Effector CD8-positive, alpha-beta T cell (primary cell): ENCODE measurements at regions not wholly inside any gene's neighbourhood (a gene's known extent, or its start where the extent isn't known, plus 50 kb on each side); places are given as distances from the start of the nearest gene placed in this dataset.
"Not testable (repeated sequence)": the region's sequence is repeated elsewhere in the genome, so short reads cannot be mapped to it uniquely, and the experiment has no call there.

ENCODE experiments used
- DNase-seq: peaks from one replicate; lab custom pipeline; 2025; lab: John Stamatoyannopoulos, UW

DNA sequence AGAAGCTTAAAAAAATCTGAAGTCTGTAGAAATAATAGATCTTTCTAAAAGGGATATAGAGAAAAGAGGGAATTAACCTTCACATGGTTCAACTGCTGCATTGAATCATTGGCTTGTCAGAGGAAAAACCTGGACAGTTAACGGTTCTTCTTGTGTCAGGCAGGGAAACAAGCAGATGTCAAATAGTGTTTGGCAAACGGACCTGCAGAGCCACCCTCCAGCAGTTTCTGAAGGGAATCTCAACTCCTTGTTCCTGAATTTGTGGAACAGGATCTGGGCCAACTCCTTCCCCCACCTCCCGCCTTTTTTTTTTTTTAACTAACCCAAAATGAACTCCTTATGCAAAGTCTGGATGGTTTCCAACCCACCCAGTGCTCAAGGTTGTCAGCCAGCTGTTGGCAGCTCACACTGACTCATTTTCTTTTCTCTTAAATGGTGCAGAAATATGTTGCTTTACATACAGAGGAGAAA, 187.3 kb downstream of the CAND1 start:
- DNase-seq, result no peak

DNA sequence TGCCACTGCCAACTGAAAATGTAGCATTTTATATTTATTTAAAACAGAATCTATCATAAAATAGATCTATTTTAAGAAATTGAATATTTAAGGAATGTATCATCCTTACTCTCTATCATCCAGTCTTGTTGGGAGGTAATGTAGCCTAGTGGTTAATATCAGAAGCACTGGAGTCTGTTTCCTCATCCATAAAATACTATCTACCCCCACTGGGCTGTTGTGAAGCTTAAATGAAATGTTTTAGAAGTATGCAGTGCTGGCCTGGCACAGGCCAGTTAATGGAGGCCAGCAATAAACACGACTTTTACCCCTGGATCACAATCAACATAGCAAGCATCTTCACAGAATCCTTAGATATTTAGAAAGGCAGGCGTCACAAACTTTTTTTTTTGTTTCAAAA, 188.0 kb downstream of the CAND1 start:
- DNase-seq, result no peak

DNA sequence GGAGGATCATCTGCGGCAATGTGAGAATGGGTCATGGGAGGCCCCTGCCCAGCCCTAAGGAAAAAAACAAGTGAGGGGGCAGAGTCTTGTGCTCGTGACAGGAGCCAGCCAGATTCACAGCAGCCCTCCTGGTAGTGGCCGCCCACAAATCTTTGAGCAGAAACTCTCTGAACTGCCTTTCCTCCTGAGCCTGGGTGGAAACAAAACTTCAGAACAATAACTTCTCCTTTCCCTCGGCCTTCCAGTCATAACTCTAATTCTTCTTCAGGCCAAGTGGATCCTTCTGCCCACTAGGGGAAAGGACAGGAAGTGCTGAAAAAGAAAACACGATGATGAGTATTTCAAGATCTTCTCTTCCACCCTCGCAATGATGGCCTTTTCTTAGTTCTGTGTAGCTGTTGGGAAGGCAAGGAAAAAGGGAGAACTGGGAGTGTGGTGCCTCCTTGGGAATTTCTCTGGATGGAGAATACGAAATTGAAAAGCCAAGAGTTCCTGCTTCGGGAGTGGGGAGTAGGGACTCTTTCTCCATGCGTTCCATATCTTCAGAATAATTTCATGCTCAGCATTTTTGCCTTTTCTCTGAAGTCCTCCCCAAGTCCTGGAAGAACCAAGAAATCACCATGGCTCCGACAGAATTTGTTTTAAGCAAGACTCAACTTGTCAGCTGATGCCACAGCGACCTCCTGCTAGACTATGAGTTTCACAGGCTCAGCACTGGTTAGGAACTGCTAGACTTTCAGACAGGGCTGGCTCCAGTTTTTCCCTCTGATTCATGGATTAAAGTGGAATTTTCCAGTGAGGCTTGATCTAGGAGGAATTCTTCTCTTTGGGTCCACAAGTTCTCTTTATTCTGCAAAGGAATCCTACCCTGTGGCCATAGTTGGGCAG, 188.9 kb downstream of the CAND1 start:
- no peak for DNase-seq

DNA sequence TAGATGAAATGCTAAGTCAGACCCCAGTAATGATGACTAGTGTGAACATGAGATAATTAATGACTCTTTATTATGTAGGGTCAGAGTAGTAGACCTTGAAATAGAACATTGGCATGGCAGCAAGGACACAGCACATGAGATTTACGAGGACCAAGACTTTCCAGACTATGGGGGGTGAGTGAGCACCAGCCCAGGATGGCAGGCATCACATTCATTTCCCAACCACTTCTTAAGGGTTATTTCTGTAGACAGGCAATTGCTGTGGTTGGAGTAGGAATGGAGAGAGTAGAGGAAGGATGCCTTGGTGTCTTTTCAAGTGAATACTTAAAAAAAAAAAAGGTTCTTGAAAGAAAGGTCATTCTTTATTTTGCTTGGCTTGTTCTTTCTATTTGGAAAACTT, 189.4 kb upstream of the DYRK2 start:
- no peak for DNase-seq

DNA sequence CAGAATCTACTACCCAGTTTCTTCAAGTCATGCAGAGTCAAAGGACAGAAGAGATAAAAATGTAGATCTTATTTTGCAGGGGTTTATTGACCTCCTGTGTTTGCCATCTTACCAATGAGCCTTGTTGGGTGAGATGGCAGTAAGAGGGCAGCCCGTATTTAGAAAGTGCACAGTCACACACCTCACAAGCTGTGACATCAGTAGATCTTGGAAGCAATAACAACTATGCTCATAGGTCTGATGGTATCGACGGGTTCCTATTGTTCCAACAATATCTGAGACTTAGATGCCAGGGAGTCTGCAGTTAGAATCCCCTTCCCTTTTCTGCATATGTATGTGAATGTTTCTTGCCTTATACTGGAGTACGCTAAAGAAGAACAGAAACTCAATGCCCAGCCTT, 189.0 kb upstream of the DYRK2 start:
- no peak for DNase-seq

DNA sequence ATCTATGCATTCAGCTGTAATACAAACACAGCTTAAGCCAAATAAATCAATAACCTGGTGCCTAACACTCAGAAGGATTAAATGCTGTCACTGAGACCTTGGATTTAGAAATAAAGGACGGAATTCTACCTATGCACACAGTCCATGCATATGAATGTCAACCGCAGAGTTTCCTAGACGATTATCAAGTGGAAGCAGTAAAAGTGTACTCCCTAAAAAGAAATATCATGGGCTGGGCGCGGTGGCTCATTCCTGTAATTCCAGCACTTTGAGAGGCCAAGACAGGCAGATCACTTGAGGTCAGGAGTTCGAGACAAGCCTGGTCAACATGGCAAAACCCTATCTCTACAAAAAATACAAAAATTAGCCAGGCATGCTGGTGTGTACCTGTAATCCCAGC, 188.2 kb upstream of the DYRK2 start:
- no peak for DNase-seq

DNA sequence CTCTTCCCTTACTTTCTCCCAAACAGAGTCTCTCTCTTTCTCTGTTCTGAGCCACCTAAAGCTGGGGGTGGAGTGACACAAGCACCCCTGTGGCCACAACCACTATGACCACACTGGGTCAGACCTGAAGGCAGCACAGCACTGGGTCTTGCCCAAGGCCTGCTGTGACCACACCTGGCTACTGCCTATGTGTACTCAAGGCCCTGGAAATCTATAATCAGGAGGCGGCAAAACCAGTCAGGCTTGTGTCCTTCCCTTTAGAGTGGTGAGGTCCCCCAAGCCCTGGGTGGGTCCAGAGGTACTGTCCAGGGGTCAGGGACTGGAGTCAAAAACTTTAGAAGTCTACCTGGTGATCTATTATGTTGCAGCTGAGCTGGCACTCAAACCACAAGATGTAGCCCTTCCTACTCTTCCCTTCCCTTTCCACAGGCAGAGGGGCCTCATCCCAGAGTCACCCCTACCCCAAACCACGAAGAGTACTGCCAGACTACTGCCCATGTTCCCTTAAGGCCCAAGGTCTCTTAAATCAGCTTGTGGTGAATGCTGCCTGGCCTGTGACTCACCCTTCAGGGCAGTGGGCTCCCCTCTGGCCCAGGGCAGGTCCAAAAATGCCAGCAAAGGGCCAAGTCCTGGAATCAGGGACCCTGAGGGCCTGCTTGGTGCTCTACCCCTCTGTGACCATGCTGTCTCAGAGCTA, 179.8 kb upstream of the DYRK2 start:
- no peak for DNase-seq

DNA sequence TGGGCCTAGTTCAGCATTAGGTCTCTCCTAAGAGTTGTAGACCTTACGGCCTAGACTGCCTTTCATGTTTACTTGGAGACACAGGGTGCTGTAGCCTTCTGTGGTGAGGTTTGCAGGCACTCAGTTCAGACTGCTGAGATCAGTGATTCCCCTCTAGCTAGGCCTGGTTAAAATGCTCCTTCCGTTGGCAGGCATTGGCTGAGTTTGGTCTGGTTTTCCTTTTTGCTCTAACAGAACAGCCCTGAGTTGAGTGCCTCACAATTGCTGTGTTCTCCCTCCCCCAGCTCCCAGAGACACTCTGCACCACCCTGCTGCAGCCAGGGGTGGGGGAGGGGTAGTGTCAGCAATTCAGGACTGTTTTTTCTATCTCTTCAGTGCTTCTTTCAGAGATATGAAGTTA, 178.9 kb upstream of the DYRK2 start:
- no peak for DNase-seq

DNA sequence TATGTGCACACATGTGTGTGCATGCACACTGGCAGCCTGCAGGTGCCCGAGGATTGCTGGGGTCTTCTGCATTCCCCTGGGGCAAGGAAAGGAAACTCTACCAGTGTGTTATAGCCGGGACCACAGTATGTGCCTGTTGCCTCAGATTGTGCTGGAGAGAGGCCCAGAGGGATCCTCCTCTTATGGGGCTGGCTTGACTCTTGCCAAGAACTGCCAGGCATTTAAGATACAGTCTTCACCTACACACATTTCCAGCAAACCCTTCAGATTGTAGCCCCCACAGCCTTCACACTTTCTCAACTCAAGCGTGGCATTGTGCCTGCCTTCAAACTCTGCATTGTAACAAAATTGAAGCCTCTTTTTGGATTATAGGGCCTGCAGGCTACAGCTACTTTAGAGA, 176.7 kb upstream of the DYRK2 start:
- DNase-seq, result no peak

DNA sequence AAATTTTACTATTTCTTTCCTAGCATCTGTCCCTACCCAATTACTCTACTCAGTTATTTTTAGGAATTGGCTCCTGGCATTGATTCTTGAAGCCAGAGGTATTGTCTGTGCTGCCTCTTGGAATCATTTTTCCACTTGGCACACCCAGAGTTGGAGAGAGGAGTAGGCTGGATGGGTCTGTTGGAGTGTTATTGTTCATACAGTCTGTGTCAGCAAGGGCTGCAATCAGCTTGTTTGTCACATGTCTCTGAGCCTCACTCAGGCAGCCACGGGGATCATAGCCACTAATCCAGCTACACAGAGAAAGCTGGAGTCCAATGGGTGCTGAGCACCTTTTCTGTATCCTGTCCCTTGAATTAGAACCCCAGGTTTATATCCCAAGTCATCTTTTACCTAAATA, 176.0 kb upstream of the DYRK2 start:
- no peak for DNase-seq

DNA sequence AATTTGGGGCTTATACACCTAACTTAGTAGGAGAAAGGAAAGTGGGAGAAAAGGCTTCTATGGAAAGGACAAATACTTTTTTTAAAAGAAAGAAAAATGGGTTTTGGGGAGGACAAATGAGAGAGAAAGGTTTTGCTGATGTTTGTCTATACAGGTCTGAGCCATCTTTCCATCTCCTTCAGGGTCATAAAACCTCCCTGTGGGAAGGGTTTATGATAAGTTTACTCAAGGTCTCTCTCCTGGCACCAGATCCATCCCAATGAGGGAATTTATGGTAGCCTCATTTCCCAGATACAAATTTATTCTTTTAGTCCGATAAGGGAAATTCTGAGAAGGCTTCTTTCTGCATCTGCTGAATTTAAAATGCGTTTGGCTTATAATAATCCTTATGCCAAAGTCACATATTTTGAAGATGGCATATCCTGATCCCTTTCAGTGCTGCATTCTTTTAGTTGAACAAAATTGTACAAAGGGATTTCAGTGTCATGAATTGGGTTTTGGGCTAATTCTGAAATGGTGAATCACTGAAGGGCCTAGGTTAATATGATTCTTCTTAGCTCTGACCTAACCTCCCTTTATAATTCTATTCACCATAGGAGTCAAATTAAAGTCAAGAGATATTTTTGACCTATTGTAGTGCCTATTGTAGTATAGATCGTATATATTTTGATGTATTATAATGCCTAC, 173.5 kb upstream of the DYRK2 start:
- no peak for DNase-seq

DNA sequence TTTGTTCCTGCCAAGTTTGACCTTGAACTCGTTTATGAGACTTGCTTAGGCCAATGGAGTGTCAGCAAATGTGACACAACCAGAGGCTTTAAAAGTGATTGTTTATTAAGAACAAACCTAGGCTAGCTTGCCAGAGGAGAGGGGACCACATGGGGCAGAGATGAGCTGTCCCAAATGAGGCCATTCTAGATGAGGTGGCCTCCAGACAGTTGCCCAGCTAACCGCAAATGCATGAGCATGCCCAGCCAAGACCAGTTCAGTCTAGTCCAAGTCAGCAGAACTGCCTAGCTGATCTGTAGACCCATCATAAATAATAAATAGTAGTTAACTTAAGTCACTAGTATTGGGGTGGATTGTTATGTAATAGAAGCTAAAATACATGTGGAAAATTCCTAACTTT, 172.8 kb upstream of the DYRK2 start:
- DNase-seq, result no peak

DNA sequence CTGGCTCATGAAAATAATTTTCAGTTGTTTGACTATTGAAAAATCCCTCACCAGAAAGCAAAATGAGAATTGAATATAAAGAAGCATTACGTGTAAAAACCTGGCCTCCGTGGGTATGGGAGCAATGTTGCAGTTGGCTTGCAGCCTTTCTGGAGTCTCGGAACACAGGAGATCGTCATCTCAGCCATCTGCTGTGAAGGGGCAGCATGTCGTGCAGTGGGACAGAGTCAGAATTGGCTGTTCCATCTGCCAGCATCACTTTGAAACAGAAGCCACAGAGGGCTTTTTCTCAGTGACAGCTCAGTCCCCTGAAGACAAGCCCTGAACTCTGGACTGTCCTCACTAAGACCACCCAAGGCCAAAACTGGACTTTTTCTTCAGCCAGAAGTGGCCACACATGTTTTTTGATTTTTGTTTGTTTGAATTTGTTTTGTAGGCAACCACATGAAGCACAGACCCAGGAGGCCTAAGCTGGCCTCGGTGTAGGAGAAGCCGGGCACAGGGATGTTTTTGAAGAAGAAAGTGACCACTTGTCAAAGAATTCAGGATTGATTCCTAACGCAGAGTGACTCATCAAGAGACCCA, 170.8 kb upstream of the DYRK2 start:
- no peak for DNase-seq

DNA sequence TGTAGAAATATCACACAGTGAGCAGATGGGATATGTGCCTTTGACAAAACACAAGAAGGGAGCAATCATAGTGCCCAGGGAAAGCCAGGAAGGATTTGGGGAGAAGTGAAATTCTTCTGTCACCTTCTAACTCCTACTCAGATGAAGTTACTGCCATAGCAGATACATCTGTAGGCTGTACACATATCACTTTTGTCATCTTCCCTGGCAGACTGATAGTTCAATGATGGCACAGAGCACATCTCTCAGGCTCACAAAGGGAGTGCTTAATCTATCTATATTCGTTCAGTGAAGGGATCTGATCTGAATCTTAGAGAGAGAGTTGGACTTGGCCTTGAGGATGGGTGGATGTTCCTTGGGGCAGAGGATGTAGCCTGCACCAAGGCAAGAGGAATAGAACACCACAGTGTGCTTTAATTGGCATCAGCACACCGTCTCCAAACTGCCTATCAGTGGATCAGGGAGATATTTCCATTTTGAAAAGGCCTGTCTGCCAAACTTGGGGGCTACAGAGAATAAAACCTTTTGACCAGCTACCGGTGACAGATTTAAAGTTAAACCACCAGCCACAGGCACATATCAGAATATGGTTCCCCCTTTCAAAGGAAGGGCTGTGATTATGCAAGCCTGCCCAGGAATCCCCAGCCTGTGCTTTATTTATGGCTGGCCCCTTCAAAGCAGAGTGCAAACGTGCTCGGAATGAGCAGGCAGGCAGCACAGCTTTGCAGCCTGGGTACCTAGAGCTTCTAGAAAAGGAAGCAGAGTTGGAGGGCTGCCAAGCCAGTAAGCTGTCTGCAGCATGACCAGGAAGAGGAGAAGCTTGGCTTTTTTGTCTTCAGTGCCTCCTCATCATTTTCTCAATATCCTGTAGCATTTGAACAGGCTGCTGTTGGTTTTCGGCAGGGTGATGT, 165.5 kb upstream of the DYRK2 start:
- peak; percentile 44 for DNase-seq

DNA sequence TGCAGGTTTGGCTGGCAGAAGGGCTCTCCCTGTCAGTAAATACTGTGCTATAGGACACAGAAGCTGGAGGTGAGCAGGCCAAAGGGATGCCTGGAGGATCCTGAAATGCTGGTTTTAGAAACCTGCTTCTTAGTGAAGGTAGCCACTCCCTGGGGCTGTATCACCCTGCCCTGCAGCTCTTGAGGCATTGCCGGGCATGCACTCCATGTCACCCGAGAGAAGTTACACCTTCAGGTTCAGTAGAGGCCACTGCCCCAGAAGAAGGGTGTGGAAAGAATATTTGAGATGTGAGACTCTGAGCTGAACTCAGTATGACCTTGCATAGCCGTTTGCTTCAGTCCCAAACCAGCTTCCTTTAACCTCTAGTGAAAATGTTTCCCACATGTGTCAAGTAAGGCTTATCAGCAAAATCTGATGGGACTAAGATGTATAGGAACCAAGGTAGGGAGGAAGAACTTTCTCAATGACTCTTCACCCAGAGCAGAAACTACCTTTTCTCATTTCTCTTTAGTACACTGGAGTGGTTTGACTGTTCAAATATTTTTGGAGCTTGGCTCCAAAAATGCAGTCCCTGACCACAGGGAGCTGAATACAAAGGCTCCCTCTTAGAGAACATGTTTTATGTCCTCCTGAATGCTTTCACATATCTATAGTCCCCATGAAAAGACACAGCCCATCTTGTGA, 164.5 kb upstream of the DYRK2 start:
- no peak for DNase-seq

DNA sequence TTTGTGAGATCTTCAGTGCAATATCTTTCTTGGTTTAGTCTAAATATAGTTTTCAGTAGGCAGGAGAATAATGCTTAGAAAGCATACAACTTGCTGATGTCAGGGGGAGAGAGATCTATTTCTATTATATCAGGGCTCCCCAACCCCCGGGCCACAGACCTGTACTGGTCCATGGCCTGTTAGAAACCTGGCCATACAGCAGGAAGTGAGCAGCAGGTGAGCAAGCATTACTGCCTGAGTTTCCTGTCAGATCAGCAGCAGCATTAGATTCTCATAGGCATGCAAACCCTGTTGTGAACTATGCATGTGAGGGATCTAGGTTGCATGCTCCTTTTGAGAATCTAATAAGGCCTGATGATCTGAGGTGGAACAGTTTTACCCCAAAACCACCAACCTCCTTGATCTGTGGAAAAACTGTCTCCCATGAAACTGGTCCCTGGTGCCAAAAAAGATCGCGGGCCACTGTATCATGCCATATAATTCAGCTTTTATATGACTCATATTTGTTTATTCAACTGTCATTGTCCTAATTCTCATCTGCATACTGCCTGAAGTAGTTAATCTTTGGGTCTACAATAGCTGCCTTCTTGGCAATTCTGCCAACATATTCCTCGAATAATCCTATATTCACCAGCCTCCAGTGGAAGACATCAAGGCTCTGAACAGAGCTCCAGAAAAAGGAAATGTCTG, 163.6 kb upstream of the DYRK2 start:
- DNase-seq, result no peak

DNA sequence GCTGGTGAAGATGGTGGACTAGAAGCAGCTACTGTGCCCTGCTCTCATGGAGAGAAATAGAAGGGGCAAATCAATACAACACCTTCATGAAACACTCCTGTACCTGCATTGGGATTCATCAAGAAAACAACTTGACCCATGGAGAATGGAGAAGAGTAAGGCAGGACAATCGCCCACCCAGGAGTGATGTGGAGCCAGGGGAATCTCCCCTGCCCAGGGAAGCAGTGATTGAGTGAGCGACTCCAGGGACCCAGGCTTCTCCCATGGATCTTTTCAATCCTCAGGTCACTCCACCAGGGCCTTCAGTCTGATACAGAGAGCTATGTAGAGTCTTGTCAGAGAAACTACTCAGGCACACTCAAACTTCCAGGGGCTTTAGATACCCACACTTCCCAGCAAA, 161.9 kb upstream of the DYRK2 start:
- no peak for DNase-seq

DNA sequence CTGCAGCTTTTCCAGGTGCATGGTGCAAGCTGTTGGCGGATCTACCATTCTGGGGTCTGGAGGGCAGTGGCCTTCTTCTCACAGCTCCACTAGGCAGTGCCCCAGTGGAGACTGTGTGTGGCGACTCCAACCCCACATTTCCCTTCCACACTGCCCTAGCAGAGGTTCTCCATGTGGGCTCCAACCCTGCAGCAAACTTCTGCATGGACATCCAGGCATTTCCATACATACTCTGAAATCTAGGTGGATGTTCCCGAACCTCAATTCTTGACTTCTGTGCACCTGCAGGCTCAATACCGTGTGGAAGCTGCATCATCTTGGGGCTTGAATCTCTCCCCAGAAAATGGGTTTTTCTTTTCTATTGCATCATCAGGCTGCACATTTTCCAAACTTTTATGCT, 160.2 kb upstream of the DYRK2 start:
- not testable (repeated sequence) for DNase-seq

DNA sequence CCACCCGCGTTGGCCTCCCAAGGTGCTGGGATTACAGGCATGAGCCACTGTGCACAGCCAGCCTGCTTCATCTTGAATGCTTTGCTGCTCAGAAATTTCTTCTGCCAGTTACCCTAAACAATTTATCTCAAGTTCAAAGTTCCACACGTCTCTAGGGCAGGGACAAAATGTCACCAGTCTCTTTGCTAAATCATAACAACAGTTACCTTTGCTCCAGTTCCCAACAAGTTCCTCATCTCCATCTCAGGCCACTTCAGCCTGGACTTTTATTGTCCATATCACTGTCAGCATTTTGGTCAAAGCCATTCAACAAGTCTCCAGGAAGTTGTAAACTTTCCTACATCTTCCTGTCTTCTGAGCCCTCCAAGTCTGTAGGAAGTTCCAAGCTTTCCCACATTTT, 159.5 kb upstream of the DYRK2 start:
- DNase-seq, result no peak

DNA sequence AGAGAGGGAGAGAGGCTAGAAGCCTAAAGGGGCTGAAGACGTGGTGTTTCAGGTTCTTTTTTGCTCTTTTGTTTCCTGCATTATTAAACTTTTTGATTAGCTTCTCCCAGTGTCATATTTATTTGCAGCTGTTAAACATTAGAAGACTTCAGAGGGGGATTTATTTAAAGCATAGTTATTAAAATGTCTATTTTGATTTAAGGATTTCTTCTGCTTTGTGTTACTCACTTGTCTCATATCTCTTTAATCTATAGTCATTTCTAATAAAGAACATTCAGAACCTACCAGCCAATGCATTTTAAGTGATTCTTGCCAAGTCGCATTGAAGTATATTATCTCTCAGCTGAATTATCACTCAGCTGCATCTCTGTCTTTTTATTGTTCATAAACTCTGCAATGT, 152.0 kb upstream of the DYRK2 start:
- no peak for DNase-seq
